Right lobe of liver (tissue), 4 donors: ENCODE measurements at regions not wholly inside any gene's neighbourhood (a gene's known extent, or its start where the extent isn't known, plus 50 kb on each side); places are given as distances from the start of the nearest gene placed in this dataset.

Experiments used
- CTCF ChIP-seq, 4 donors: fragments of 200-600 bp in 3 of 4; fragments of 450-650 bp in 1 of 4; IDR thresholded peaks; one replicate each; pipeline versions ENCODE4 v1.5.1 to v1.8.0; 2016 to 2022; ENCODE audit warnings: antibody characterized with exemption in 4 of 4, mild to moderate bottlenecking in 2 of 4
- POLR2A ChIP-seq: fragments of 450-650 bp; IDR thresholded peaks from one replicate; pipeline ENCODE4 v1.6.1; 2017; ENCODE audit warnings: antibody characterized with exemption, mild to moderate bottlenecking
- donor health status: DM: no; HTN: no; CAD: no.
- donor health status: DM: no; HTN: no; CAD: no.
- donor health status: DM: no; HTN: yes; CAD: no.

DNA sequence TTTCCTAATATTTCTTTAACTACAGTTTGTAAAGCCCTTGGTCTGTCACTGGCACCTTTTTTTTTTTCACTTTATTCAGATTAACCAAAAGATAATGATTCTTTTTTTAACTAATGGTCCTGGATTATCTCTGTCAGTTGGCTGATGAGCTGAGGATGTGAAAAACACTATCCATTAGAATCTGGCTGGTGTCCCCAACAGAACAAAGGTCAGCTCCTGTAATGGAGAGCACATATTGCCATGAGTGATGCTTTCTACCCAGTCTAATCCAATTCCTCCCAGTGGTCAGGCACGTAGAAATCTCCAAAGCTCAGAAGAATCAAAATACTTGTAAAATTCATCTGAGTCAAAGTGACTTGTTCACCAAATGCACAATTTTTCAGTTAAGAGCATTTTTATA is 491.7 kb upstream of the PIK3R1 start:
- no peak for TF ChIP-seq POLR2A
- TF ChIP-seq CTCF (IDR thresholded peaks at IDR 0.05), result no peak
